ENCODE measurements at regions not wholly inside any gene's neighbourhood (a gene's known extent, or its start where the extent isn't known, plus 50 kb on each side); places are given as distances from the start of the nearest gene placed in this dataset.

GRCh38 chr15:77821188-77821958 lies 188.7 kb upstream of the LINGO1 start:
- peak; percentile 63 for DNase-seq (ENCODE audit: low spot score)

- DNase-seq (ENCODE audit: low spot score): peak; percentile 56
These were observed 187.4 kb upstream of the LINGO1 start for GRCh38 chr15:77819851-77820728.

GRCh38 chr15:77819048-77819850 lies 186.5 kb upstream of the LINGO1 start:
- no peak for DNase-seq (ENCODE audit: low spot score)

- no peak for DNase-seq (ENCODE audit: low spot score)
These were observed 185.9 kb upstream of the LINGO1 start for GRCh38 chr15:77818484-77819047.

- no peak for DNase-seq (ENCODE audit: low spot score)
These were observed 184.7 kb upstream of the LINGO1 start for GRCh38 chr15:77817434-77817833.

GRCh38 chr15:77816983-77817382 lies 184.3 kb upstream of the LINGO1 start:
- DNase-seq (ENCODE audit: low spot score): no peak

GRCh38 chr15:77815015-77815414 lies 182.3 kb upstream of the LINGO1 start:
- DNase-seq (ENCODE audit: low spot score): no peak

- DNase-seq (ENCODE audit: low spot score): no peak
These were observed 180.0 kb upstream of the LINGO1 start for GRCh38 chr15:77812664-77813063.

- DNase-seq (ENCODE audit: low spot score): no peak
These were observed 178.6 kb upstream of the LINGO1 start for GRCh38 chr15:77811270-77811669.

- no peak for DNase-seq (ENCODE audit: low spot score)
These were observed 177.4 kb upstream of the LINGO1 start for GRCh38 chr15:77810130-77810571.

- no peak for DNase-seq (ENCODE audit: low spot score)
These were observed 176.0 kb upstream of the LINGO1 start for GRCh38 chr15:77808581-77809177.

- no peak for DNase-seq (ENCODE audit: low spot score)
These were observed 175.4 kb upstream of the LINGO1 start for GRCh38 chr15:77808075-77808474.

GRCh38 chr15:77807611-77808010 lies 174.9 kb upstream of the LINGO1 start:
- no peak for DNase-seq (ENCODE audit: low spot score)

- DNase-seq (ENCODE audit: low spot score): no peak
These were observed 174.4 kb upstream of the LINGO1 start for GRCh38 chr15:77807115-77807514.

- DNase-seq (ENCODE audit: low spot score): no peak
These were observed 171.5 kb upstream of the LINGO1 start for GRCh38 chr15:77804210-77804609.

GRCh38 chr15:77803487-77803886 lies 170.8 kb upstream of the LINGO1 start:
- no peak for DNase-seq (ENCODE audit: low spot score)

- no peak for DNase-seq (ENCODE audit: low spot score)
These were observed 167.6 kb upstream of the LINGO1 start for GRCh38 chr15:77800305-77800704.

- DNase-seq (ENCODE audit: low spot score): no peak
These were observed 166.1 kb upstream of the LINGO1 start for GRCh38 chr15:77798847-77799246.

- no peak for DNase-seq (ENCODE audit: low spot score)
These were observed 165.6 kb upstream of the LINGO1 start for GRCh38 chr15:77798151-77798835.

GRCh38 chr15:77797270-77797669 lies 164.6 kb upstream of the LINGO1 start:
- no peak for DNase-seq (ENCODE audit: low spot score)
